ENCODE measurements at regions not wholly inside any gene's neighbourhood (a gene's known extent, or its start where the extent isn't known, plus 50 kb on each side); places are given as distances from the start of the nearest gene placed in this dataset.

- TF ChIP-seq POLR2A (IDR thresholded peaks at IDR 0.05; ENCODE audit: low read depth, low read length) (no peak), RCOR1 (IDR thresholded peaks at IDR 0.05; ENCODE audit: insufficient replicate concordance, low read length) (no peak), CTCF (conservative IDR thresholded peaks at IDR 0.05; ENCODE audit: low read depth, low read length) (no peak), USF2 (IDR thresholded peaks at IDR 0.05; ENCODE audit: low read depth, low read length) (no peak), RAD21 (IDR thresholded peaks at IDR 0.05; ENCODE audit: low read length) (no peak), SMC3 (IDR thresholded peaks at IDR 0.05; ENCODE audit: low read depth, low read length) (no peak), CHD1 (IDR thresholded peaks at IDR 0.05; ENCODE audit: low read depth, low read length) (no peak), CEBPB (IDR thresholded peaks at IDR 0.05; ENCODE audit: low read depth, low read length) (no peak), RFX5 (IDR thresholded peaks at IDR 0.05; ENCODE audit: low read depth, low read length) (no peak), MAZ (IDR thresholded peaks at IDR 0.05; ENCODE audit: borderline replicate concordance, low read depth, low read length) (no peak), BHLHE40 (IDR thresholded peaks at IDR 0.05; ENCODE audit: low read depth, low read length) (no peak)
Observed at GRCh38 chr12:108043286-108043685, 85.8 kb upstream of the WSCD2 start.

Measured in IMR-90 (cell line).